A549 (cell line): ENCODE measurements at regions not wholly inside any gene's neighbourhood (a gene's known extent, or its start where the extent isn't known, plus 50 kb on each side); places are given as distances from the start of the nearest gene placed in this dataset.

Experiments
- ATAC-seq, 2 experiments: fragments of 200-7000 bp in 1 of 2; fragments of >200 bp in 1 of 2; cut with Nextera tagmentation in 1 of 2; cut with Tn5 transposase in 1 of 2; 3 replicates each; pipeline versions ENCODE4 v1.8.0 to v1.9.1; 2018 to 2020; ENCODE audit warnings: mild to moderate bottlenecking in 1 of 2, moderate library complexity in 1 of 2
- CTCF ChIA-PET: fragments of 300-600 bp; sonication (Branson Sonifier 250); formaldehyde crosslinking; extraction: SDS; loops from one replicate; lab custom pipeline; 2021; ENCODE audit warnings: antibody characterized with exemption, inconsistent platforms; lab: Yijun Ruan, JAX
- POLR2A ChIA-PET: fragments of 350-600 bp; formaldehyde crosslinking; extraction: SDS; loops from one replicate; lab custom pipeline; 2021; ENCODE audit warnings: antibody characterized with exemption, inconsistent platforms; lab: Yijun Ruan, JAX
- DNase-seq, 2 experiments: peaks; one replicate each; pipeline versions ENCODE4 v3.0.0 to v3.0.0-alpha.2; 2011 to 2016; ENCODE audit warnings: low read depth in 1 of 2, low spot score in 1 of 2
- FAIRE-seq: peaks from 2 replicates; lab custom pipeline; 2011; peaks lifted over from hg19 to GRCh38; lab: Jason Lieb, UNC
- H3K27ac ChIP-seq, 2 experiments: fragments of >200 bp; sonication (Bioruptor Twin); formaldehyde crosslinking; 3 replicates each; pipeline ENCODE4 v1.5.1; 2016 to 2017
- H3K4me1 ChIP-seq: fragments of >200 bp; sonication (Bioruptor Twin); formaldehyde crosslinking; 3 replicates; pipeline ENCODE4 v1.6.1; 2016
- H3K4me2 ChIP-seq: fragments of >200 bp; sonication (Bioruptor Twin); formaldehyde crosslinking; 3 replicates; pipeline ENCODE4 v1.6.1; 2016
- H3K4me3 ChIP-seq: fragments of >200 bp; sonication (Bioruptor Twin); formaldehyde crosslinking; 3 replicates; pipeline ENCODE4 v1.5.1; 2016
- H3K9me3 ChIP-seq: fragments of >200 bp; sonication (Bioruptor Twin); formaldehyde crosslinking; 3 replicates; pipeline ENCODE4 v1.6.1; 2016
- CBX2 ChIP-seq: fragments of 200-600 bp; sonication (generic); IDR thresholded peaks from 2 replicates; pipeline ENCODE4 v1.6.1; 2016; ENCODE audit warnings: low read depth, mild to moderate bottlenecking, borderline replicate concordance
- CBX8 ChIP-seq: fragments of 200-600 bp; sonication (generic); IDR thresholded peaks from 2 replicates; pipeline ENCODE4 v1.6.1; 2016
- CEBPB ChIP-seq, 2 experiments: fragments of >200 bp in 1 of 2; sonication (Bioruptor Twin) in 1 of 2; formaldehyde crosslinking in 1 of 2; IDR thresholded peaks; 2 replicates each; pipeline ENCODE4 v1.6.1; 2012 to 2016
- CHD2 ChIP-seq: fragments of 150-350 bp; IDR thresholded peaks from 2 replicates; pipeline ENCODE4 v1.6.1; 2014; ENCODE audit warnings: low read length; ENCODE audit not compliant: partially characterized antibody
- EHMT2 ChIP-seq: fragments of 200-600 bp; sonication (generic); IDR thresholded peaks from 2 replicates; pipeline ENCODE4 v1.6.1; 2016; ENCODE audit warnings: antibody characterized with exemption, low read depth, mild to moderate bottlenecking, moderate library complexity
- EP300 ChIP-seq, 2 experiments: fragments of >200 bp; sonication (Bioruptor Twin); formaldehyde crosslinking; IDR thresholded peaks; 2 replicates in 1 of 2; 3 replicates in 1 of 2; pipeline ENCODE4 v1.6.1; 2016 to 2017
- FOSB ChIP-seq: fragments of 250-450 bp; sonication (Bioruptor Pico); IDR thresholded peaks from 2 replicates; pipeline ENCODE4 v1.5.0; 2020; ENCODE audit warnings: mild to moderate bottlenecking, moderate library complexity
- FOSL2 ChIP-seq, 2 experiments: fragments of 450-650 bp in 1 of 2; fragments of >200 bp in 1 of 2; sonication (Bioruptor Twin) in 1 of 2; formaldehyde crosslinking; IDR thresholded peaks; 2 replicates each; pipeline versions ENCODE4 v1.5.0 to v1.6.1; 2016 to 2020; ENCODE audit warnings: mild to moderate bottlenecking in 1 of 2, moderate library complexity in 1 of 2
- HDAC2 ChIP-seq: fragments of 200-600 bp; sonication (generic); IDR thresholded peaks from 2 replicates; pipeline ENCODE4 v1.6.1; 2016
- HEYL ChIP-seq: fragments of 250-450 bp; sonication (Bioruptor Pico); IDR thresholded peaks from 2 replicates; pipeline ENCODE4 v1.8.0; 2021; ENCODE audit warnings: mild to moderate bottlenecking, moderate library complexity
- HOXB13 ChIP-seq: fragments of 250-450 bp; sonication (Bioruptor Pico); IDR thresholded peaks from 2 replicates; pipeline ENCODE4 v1.5.0; 2020; ENCODE audit warnings: low read depth, mild to moderate bottlenecking, moderate library complexity
- HOXB5 ChIP-seq: fragments of 250-450 bp; sonication (Bioruptor Pico); IDR thresholded peaks from 2 replicates; pipeline ENCODE4 v1.5.0; 2020; ENCODE audit warnings: mild to moderate bottlenecking, moderate library complexity
- JUNB ChIP-seq: fragments of >200 bp; sonication (Bioruptor Twin); formaldehyde crosslinking; IDR thresholded peaks from 2 replicates; pipeline ENCODE4 v1.6.1; 2016
- MAFK ChIP-seq: fragments of 450-650 bp; IDR thresholded peaks from 2 replicates; pipeline ENCODE4 v1.6.1; 2014; ENCODE audit not compliant: partially characterized antibody
- MYC ChIP-seq: IDR thresholded peaks from 2 replicates; pipeline ENCODE4 v1.6.1; 2012; ENCODE audit warnings: mild to moderate bottlenecking, inconsistent platforms, low read length, improper control_type of control experiment, borderline replicate concordance
- NFE2L2 ChIP-seq: fragments of 150-350 bp; conservative IDR thresholded peaks from 2 replicates; pipeline ENCODE4 v1.6.1; 2014; ENCODE audit warnings: low read length
- NPAS2 ChIP-seq: fragments of 250-450 bp; sonication (Bioruptor Pico); IDR thresholded peaks from 2 replicates; pipeline ENCODE4 v1.8.0; 2022; ENCODE audit warnings: mild to moderate bottlenecking, moderate library complexity, borderline replicate concordance
- NR3C1 ChIP-seq: fragments of >200 bp; sonication (Bioruptor Twin); formaldehyde crosslinking; IDR thresholded peaks from 3 replicates; pipeline ENCODE4 v1.6.1; 2017
- RARB ChIP-seq: fragments of 250-450 bp; sonication (Bioruptor Pico); IDR thresholded peaks from 2 replicates; pipeline ENCODE4 v1.8.0; 2021; ENCODE audit warnings: mild to moderate bottlenecking, moderate library complexity
- RCOR1 ChIP-seq: fragments of 150-350 bp; IDR thresholded peaks from 2 replicates; pipeline ENCODE4 v1.6.1; 2014; ENCODE audit warnings: antibody characterized with exemption, low read length, low read depth
- SREBF2 ChIP-seq: fragments of 450-650 bp; IDR thresholded peaks from 2 replicates; pipeline ENCODE4 v1.6.1; 2014; ENCODE audit warnings: mild to moderate bottlenecking, moderate library complexity
- ZC3H11A ChIP-seq: fragments of 450-650 bp; IDR thresholded peaks from 2 replicates; pipeline ENCODE4 v1.6.1; 2014; ENCODE audit warnings: antibody characterized with exemption, mild to moderate bottlenecking
- ZSCAN20 ChIP-seq: fragments of 250-450 bp; sonication (Bioruptor Pico); IDR thresholded peaks from 2 replicates; pipeline ENCODE4 v1.8.0; 2022; ENCODE audit warnings: mild to moderate bottlenecking, moderate library complexity
- WGBS: methylation state at CpG from one replicate; pipeline ENCODE4 v1.1.6; 2017; ENCODE audit errors: missing lambda C conversion rate; 5-methylcytosine and 5-hydroxymethylcytosine counted together
- TF ChIP-seq, protein P1 (sequence below): fragments of 250-450 bp; sonication (Bioruptor Pico); IDR thresholded peaks from 2 replicates; pipeline ENCODE4 v1.5.0; 2020; ENCODE audit warnings: low read depth, mild to moderate bottlenecking, moderate library complexity
- TF ChIP-seq, protein P2 (sequence below): fragments of 250-450 bp; sonication (Bioruptor Pico); IDR thresholded peaks from 2 replicates; pipeline ENCODE4 v1.5.0; 2021; ENCODE audit warnings: mild to moderate bottlenecking, moderate library complexity, borderline replicate concordance
- TF ChIP-seq, protein P3 (sequence below): IDR thresholded peaks from 2 replicates; pipeline ENCODE4 v1.6.1; 2012; ENCODE audit warnings: low read depth, borderline replicate concordance
- TF ChIP-seq, protein P4 (sequence below): fragments of >200 bp; sonication (Bioruptor Twin); formaldehyde crosslinking; IDR thresholded peaks from 2 replicates; pipeline ENCODE4 v1.6.1; 2016
- TF ChIP-seq, protein P5 (sequence below): fragments of 200-600 bp; sonication (generic); IDR thresholded peaks from 2 replicates; pipeline ENCODE4 v1.6.1; 2016; ENCODE audit warnings: antibody characterized with exemption, mild to moderate bottlenecking, moderate library complexity

DNA sequence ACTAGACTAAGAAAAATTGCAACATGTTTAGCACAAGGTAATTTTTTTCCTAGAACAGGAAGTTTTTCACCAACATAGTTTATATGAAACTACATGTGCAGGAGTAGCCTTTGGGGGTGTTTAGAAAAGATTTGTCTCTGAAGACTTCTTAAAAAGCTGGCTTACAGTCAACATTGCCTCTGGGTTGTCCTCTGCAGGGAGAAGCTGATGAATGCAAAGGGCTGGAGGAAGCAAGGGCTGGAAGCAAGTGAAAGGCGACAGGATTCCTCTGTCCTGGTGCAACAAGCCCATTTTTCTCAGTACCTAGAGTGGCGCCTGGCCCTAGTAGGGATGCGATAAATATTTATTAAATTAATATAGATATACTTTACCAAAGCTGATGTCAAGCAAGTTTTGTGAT, 180.3 kb upstream of the LCORL start:
- ChIA-PET CTCF (no interaction called here), POLR2A (no interaction called here)
- TF ChIP-seq CBX2: no peak
- TF ChIP-seq HOXB5 (CRISPR knock-in tag): no peak
- TF ChIP-seq NR3C1: no peak
- no peak for TF ChIP-seq NPAS2
- H3K4me1 ChIP-seq: no peaks in the 10 kb centered on the region
- 23% methylated on average over 3 of the region's 3 CpGs for WGBS
- no peaks in the 10 kb centered on the region for H3K9me3 ChIP-seq
- no peak overlapping the region for H3K27ac ChIP-seq
- DNase-seq: no peak
- ATAC-seq: no peak
- FAIRE-seq: no peak
- no peak overlapping the region for H3K4me3 ChIP-seq
- no peak overlapping the region for H3K4me2 ChIP-seq

DNA sequence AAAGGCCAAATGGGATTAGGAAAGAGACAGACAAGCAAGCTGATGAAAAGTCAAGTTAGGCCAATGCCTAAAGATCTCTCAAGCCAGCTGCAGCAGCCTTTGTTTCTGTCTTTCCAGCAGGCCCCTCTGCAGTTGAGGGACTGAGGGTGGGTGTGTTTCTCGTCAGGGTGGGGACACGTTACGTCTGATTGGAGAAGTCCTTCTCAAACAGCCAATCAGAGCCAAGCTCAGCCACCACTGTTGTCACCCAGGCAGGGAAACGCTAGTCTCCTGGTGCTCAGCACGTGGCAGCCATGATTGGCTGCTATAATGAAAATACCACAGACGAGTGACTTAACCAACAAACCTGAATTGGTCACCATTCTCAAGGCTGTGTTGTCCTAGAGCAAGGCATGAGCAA, 177.1 kb upstream of the LCORL start:
- no peak overlapping the region for H3K4me2 ChIP-seq
- TF ChIP-seq, protein P1, sequence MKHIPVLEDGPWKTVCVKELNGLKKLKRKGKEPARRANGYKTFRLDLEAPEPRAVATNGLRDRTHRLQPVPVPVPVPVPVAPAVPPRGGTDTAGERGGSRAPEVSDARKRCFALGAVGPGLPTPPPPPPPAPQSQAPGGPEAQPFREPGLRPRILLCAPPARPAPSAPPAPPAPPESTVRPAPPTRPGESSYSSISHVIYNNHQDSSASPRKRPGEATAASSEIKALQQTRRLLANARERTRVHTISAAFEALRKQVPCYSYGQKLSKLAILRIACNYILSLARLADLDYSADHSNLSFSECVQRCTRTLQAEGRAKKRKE (CRISPR knock-in tag): no peak
- no peak for TF ChIP-seq CEBPB (IDR thresholded peaks at IDR 0.05)
- no peak for TF ChIP-seq FOSL2 (IDR thresholded peaks at IDR 0.05)
- no peak for TF ChIP-seq FOSL2 (CRISPR knock-in tag; IDR thresholded peaks at IDR 0.05)
- no peak for TF ChIP-seq ZC3H11A
- TF ChIP-seq MAFK: no peak
- no peak for TF ChIP-seq EP300 (IDR thresholded peaks at IDR 0.05)
- TF ChIP-seq CHD2: no peak
- TF ChIP-seq, protein P2, sequence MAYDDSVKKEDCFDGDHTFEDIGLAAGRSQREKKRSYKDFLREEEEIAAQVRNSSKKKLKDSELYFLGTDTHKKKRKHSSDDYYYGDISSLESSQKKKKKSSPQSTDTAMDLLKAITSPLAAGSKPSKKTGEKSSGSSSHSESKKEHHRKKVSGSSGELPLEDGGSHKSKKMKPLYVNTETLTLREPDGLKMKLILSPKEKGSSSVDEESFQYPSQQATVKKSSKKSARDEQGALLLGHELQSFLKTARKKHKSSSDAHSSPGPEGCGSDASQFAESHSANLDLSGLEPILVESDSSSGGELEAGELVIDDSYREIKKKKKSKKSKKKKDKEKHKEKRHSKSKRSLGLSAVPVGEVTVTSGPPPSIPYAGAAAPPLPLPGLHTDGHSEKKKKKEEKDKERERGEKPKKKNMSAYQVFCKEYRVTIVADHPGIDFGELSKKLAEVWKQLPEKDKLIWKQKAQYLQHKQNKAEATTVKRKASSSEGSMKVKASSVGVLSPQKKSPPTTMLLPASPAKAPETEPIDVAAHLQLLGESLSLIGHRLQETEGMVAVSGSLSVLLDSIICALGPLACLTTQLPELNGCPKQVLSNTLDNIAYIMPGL (CRISPR knock-in tag): no peak
- no peak for TF ChIP-seq HOXB5 (CRISPR knock-in tag)
- TF ChIP-seq HEYL (CRISPR knock-in tag): no peak
- TF ChIP-seq MYC: no peak
- no peak for TF ChIP-seq RCOR1
- no peak for TF ChIP-seq CBX2
- TF ChIP-seq NPAS2: no peak
- TF ChIP-seq RARB (CRISPR knock-in tag): no peak
- TF ChIP-seq, all 56 proteins: peak for 0
- ATAC-seq (no peak), DNase-seq (no peak), FAIRE-seq (no peak)
- ChIA-PET POLR2A (no interaction called here), CTCF (no interaction called here)
- no peaks in the 10 kb centered on the region for H3K9me3 ChIP-seq
- H3K4me3 ChIP-seq: no peak overlapping the region
- 5% methylated on average over 3 of the region's 6 CpGs for WGBS
- no peak overlapping the region for H3K27ac ChIP-seq
- H3K4me1 ChIP-seq: no peaks in the 10 kb centered on the region

DNA sequence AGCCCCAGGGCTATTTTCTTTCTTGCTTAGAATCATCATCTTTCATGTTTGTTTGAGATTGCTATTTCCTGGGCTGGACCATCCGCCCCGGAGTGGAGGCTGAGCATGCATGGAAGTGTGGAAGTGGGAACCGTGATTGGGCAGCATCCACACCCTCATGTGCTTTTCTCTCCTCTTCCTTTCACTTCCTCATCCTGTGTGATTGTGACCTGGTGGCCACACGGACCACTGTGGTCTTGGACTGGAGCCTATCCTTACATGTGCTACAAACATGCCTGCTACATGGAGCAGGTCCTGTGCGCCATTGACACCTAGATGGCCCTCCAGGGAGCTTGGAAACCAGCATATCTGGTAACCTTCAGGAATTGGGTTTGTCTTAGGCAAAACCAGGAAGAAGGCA, 175.9 kb upstream of the LCORL start:
- Histone ChIP-seq H3K9me3 (no peaks in the 10 kb centered on the region), H3K4me2 (no peak overlapping the region), H3K27ac (no peak overlapping the region), H3K4me1 (no peaks in the 10 kb centered on the region), H3K4me3 (no peak overlapping the region)
- FAIRE-seq (no peak), DNase-seq (no peak), ATAC-seq (no peak)
- ChIA-PET POLR2A (no interaction called here), CTCF (no interaction called here)
- 13% methylated on average over 5 of the region's 5 CpGs for WGBS
- TF ChIP-seq HOXB13: no peak
- TF ChIP-seq, protein P3, sequence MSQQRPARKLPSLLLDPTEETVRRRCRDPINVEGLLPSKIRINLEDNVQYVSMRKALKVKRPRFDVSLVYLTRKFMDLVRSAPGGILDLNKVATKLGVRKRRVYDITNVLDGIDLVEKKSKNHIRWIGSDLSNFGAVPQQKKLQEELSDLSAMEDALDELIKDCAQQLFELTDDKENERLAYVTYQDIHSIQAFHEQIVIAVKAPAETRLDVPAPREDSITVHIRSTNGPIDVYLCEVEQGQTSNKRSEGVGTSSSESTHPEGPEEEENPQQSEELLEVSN: no peak
- no peak for TF ChIP-seq CBX8
- TF ChIP-seq, protein P4, sequence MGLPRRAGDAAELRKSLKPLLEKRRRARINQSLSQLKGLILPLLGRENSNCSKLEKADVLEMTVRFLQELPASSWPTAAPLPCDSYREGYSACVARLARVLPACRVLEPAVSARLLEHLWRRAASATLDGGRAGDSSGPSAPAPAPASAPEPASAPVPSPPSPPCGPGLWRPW: no peak
- no peak for TF ChIP-seq FOSB (CRISPR knock-in tag)
- TF ChIP-seq EHMT2: no peak
- no peak for TF ChIP-seq JUNB
- TF ChIP-seq HDAC2: no peak
- no peak for TF ChIP-seq NFE2L2
- TF ChIP-seq, protein P5, sequence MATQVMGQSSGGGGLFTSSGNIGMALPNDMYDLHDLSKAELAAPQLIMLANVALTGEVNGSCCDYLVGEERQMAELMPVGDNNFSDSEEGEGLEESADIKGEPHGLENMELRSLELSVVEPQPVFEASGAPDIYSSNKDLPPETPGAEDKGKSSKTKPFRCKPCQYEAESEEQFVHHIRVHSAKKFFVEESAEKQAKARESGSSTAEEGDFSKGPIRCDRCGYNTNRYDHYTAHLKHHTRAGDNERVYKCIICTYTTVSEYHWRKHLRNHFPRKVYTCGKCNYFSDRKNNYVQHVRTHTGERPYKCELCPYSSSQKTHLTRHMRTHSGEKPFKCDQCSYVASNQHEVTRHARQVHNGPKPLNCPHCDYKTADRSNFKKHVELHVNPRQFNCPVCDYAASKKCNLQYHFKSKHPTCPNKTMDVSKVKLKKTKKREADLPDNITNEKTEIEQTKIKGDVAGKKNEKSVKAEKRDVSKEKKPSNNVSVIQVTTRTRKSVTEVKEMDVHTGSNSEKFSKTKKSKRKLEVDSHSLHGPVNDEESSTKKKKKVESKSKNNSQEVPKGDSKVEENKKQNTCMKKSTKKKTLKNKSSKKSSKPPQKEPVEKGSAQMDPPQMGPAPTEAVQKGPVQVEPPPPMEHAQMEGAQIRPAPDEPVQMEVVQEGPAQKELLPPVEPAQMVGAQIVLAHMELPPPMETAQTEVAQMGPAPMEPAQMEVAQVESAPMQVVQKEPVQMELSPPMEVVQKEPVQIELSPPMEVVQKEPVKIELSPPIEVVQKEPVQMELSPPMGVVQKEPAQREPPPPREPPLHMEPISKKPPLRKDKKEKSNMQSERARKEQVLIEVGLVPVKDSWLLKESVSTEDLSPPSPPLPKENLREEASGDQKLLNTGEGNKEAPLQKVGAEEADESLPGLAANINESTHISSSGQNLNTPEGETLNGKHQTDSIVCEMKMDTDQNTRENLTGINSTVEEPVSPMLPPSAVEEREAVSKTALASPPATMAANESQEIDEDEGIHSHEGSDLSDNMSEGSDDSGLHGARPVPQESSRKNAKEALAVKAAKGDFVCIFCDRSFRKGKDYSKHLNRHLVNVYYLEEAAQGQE: no peak
- TF ChIP-seq SREBF2: no peak
- TF ChIP-seq FOSL2 (IDR thresholded peaks at IDR 0.05): no peak
- no peak for TF ChIP-seq FOSL2 (CRISPR knock-in tag; IDR thresholded peaks at IDR 0.05)
- no peak for TF ChIP-seq ZSCAN20 (CRISPR knock-in tag)
- TF ChIP-seq RCOR1: no peak
